ENCODE measurements at regions not wholly inside any gene's neighbourhood (a gene's known extent, or its start where the extent isn't known, plus 50 kb on each side); places are given as distances from the start of the nearest gene placed in this dataset.

DNA sequence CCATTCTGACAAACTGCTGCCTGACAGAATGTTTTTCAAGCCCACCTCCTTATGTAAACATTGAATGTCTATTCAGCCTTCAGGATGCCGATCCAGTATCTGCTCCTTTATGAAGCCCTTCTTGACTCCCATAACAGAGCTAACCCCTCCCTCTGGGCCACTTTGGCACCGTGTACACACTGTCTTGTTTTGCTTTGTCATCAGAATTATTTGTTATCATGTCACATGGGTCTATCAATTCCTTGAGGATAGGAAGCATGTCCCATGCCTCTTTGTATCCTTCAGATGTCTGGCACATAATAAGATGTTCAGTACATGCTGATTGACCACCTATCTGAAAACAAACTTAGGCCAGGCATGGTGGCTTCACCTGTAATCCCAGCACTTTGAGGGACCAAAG lies 92.3 kb downstream of the PRLHR start:
- DNase-seq: no peak
- in situ Hi-C loops (cut with MboI; ENCODE audit: low pct_unique_long_range_greater_than_20kb, low sequenced_read_pairs): no loop called here

DNA sequence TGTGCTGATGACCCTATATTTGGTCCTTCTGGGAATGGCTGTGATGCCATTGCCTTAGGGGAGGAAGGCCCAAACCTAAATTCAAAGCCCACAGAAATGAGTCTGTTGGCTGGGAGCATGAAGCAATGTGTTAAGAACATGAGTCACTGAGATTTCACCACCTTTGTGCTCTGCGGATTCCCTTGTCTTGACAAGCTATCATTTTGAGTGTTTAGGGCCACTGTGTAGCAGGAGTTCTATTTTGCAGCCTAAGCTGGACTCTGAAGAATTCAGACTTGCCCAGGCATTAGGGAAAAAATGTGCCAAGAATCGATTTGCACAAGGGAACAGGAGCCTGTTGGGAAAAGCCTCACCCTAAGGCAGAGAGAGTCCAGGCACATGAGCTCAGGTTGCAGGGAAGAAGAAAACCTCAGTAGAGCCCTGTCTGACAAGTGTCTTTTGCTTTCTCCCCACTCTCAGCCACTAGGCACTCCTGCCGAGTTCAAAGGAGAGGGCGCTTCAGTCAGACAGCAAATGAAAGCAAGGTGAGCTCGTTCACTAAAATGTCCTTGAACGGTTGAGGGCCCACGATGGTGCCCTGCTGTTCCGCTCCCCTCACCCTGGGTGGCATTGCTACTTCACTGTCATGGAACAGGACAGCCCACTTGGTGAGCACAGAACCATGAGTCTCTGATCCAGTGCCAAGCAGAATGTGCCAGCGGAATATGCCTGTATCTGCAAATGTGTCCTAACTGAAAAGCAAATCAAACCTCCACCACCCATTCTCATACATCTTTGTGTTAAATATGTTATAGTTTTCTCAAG lies 93.6 kb downstream of the PRLHR start:
- DNase-seq: no peak
- in situ Hi-C loops (cut with MboI; ENCODE audit: low pct_unique_long_range_greater_than_20kb, low sequenced_read_pairs): no loop called here

- in situ Hi-C loops (cut with MboI; ENCODE audit: low pct_unique_long_range_greater_than_20kb, low sequenced_read_pairs): no loop called here
- no peak for DNase-seq
These were observed 94.3 kb downstream of the PRLHR start for GRCh38 chr10:118501171-118501570.

GRCh38 chr10:118500477-118501104 lies 94.9 kb downstream of the PRLHR start:
- in situ Hi-C loops (cut with MboI; ENCODE audit: low pct_unique_long_range_greater_than_20kb, low sequenced_read_pairs): no loop called here
- DNase-seq: no peak

GRCh38 chr10:118499186-118499585 lies 96.3 kb downstream of the PRLHR start:
- in situ Hi-C loops (cut with MboI; ENCODE audit: low pct_unique_long_range_greater_than_20kb, low sequenced_read_pairs): no loop called here
- no peak for DNase-seq

GRCh38 chr10:118498623-118499022 lies 96.8 kb downstream of the PRLHR start:
- in situ Hi-C loops (cut with MboI; ENCODE audit: low pct_unique_long_range_greater_than_20kb, low sequenced_read_pairs): no loop called here
- DNase-seq: no peak

- in situ Hi-C loops (cut with MboI; ENCODE audit: low pct_unique_long_range_greater_than_20kb, low sequenced_read_pairs): no loop called here
- no peak for DNase-seq
These were observed 98.2 kb downstream of the PRLHR start for GRCh38 chr10:118497227-118497626.

GRCh38 chr10:118496525-118496924 lies 98.9 kb downstream of the PRLHR start:
- in situ Hi-C loops (cut with MboI; ENCODE audit: low pct_unique_long_range_greater_than_20kb, low sequenced_read_pairs): no loop called here
- no peak for DNase-seq

DNA sequence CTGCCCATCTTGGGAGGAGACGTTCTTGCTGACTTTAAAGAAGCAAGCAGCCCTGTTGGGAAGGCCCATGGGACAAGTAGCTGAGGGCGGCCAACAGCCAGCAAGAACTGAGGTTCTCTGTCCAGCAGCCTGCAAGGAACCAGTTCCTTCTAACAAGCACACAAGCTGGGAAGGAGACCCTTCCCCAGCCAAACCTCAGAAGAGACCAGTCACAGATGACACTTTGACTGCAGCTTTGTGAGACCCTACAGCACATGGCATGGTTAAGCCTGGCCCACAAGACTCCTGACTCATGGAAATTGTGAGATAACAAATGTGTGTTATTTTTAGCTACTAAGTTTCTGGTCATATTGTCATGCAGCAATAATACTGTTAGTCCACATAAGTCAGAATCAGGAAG lies 99.9 kb downstream of the PRLHR start:
- DNase-seq: no peak
- in situ Hi-C loops (cut with MboI; ENCODE audit: low pct_unique_long_range_greater_than_20kb, low sequenced_read_pairs): no loop called here

DNA sequence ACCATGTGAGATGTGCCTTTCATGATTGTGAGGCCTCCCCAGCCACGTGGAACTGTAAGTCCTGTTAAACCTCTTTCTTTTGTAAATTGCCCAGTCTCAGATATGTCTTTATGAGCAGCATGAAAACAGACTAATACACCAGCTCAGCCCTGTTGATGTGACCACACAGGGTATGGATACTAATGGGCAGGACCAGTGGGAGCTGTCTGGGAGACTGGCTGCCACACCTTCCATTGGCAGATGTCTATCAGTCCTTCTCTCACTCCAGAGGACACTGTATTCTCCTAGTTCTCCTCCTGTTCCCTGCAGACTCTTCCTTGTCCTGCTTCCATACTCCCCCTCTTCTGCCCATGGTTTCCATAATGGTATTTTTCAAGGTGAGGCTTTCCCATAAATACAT lies 104.4 kb downstream of the PRLHR start:
- in situ Hi-C loops (cut with MboI; ENCODE audit: low pct_unique_long_range_greater_than_20kb, low sequenced_read_pairs): no loop called here
- no peak for DNase-seq

- in situ Hi-C loops (cut with MboI; ENCODE audit: low pct_unique_long_range_greater_than_20kb, low sequenced_read_pairs): no loop called here
- no peak for DNase-seq
These were observed 106.5 kb downstream of the PRLHR start for GRCh38 chr10:118488710-118489497.

- DNase-seq: no peak
- in situ Hi-C loops (cut with MboI; ENCODE audit: low pct_unique_long_range_greater_than_20kb, low sequenced_read_pairs): no loop called here
These were observed 109.8 kb downstream of the PRLHR start for GRCh38 chr10:118485641-118486040.

DNA sequence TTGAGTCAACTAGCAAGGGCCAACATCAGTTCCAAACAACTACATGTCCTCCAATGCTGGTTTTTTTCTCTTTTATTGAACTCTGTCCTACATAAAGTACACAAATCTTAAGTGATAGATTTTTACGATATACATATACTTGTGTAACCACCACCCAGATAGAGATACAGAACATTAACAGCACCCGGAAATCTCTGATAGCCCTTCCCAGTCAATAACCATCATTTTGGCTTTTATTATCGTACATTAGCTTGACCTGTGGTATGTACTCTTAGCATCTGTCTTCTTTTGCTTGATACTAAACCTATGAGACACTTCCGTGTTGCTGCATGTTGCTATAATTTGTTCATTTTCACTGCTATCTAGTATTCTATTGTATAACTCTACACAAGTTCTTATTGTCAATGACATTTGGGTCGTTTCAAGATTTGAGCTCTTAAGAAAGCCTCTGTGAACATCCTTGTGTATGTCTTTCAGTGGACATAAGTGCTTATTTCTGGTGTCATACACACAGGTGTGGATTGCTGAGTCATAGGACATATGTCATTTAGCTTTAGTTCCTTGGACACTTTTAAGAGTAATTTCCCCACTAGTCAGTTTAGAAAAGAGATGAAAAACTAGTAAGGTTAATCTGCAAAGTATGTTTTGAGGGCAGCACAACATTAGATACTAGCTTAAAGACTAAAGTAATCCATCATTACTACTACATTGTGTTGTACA lies 111.1 kb downstream of the PRLHR start:
- DNase-seq: no peak
- in situ Hi-C loops (cut with MboI; ENCODE audit: low pct_unique_long_range_greater_than_20kb, low sequenced_read_pairs): no loop called here

DNA sequence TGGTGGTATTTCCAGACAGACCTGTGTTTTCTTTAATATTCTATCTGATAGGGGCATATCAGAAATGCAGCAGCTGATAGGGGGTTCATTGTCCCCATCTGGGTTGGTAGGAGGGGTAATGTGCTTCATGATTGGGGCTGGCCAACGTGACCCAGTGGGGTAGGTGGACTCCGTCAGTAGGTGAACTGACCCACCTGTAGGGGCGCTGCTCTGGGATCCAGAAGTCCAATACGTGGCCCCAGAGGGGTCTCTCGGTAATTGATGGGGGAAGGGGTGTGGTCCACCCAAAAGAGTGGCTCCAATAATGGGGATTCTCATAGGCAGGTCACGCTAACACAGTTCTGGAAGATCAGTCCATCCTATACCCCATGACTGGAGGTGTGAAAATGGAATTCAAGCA lies 112.0 kb downstream of the PRLHR start:
- no peak for DNase-seq
- in situ Hi-C loops (cut with MboI; ENCODE audit: low pct_unique_long_range_greater_than_20kb, low sequenced_read_pairs): no loop called here

DNA sequence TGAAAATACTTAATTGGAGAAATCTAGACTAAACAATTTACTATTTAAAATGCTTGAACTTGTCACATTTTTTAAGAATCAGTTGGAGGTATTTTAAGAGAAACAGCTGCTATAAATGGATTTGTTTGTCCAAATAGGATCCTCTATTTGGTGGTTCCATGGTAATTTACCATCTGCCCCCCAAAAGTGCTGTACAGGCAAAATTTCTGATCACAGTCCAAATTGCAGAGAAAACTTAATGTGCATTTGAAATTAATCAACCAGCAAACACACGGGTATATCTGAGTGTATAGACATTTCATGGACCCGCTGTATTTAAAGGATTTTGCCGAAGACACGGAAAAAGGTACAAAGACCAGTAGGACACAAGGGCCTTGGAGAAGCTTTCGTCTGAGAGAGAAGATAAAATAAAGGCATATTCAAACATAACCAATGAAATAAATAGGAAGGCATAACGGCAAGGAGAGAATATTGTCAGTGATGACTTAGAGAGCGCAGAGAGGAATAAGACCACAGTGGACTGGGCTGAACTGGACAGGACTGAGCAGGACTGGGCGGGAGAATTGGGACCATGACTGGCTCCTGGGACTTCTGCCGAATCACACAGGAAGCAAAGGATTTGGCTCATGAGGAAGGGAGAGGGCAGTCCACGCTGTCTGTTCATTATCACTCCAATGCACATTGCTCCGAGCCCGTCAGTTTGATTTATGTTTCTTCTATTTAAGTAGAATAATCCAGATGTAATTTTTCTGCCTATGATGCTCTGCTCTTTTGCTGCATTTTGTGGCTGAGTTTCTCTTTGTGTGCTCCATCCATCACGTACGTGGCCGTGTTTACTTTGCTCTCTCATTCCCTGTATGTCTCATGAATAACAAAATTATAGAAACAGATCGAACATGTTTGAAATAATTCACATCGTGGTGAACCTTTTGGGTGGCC lies 112.8 kb downstream of the PRLHR start:
- in situ Hi-C loops (cut with MboI; ENCODE audit: low pct_unique_long_range_greater_than_20kb, low sequenced_read_pairs): no loop called here
- no peak for DNase-seq

GRCh38 chr10:118481871-118482270 lies 113.6 kb downstream of the PRLHR start:
- no peak for DNase-seq
- in situ Hi-C loops (cut with MboI; ENCODE audit: low pct_unique_long_range_greater_than_20kb, low sequenced_read_pairs): no loop called here

DNA sequence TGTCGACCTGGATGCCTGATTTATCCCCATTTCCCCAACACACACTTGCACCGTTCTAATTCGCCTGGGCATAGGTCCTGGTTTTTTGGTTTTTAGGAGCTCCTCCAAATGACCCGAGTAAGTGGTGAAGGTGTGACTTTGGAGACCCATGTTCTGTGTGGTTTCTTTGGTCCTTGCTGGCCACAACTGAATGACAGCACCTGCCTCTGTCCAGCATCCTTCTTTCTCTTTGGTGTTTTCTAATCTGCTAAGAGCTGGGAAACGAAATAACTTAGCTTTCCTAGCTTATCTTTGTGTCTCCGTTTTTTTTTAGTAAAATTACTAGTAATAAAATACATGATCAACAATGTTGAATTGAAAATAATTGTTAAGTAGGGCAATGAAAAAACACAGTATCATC lies 120.2 kb downstream of the PRLHR start:
- no peak for DNase-seq
- in situ Hi-C loops (cut with MboI; ENCODE audit: low pct_unique_long_range_greater_than_20kb, low sequenced_read_pairs): no loop called here

DNA sequence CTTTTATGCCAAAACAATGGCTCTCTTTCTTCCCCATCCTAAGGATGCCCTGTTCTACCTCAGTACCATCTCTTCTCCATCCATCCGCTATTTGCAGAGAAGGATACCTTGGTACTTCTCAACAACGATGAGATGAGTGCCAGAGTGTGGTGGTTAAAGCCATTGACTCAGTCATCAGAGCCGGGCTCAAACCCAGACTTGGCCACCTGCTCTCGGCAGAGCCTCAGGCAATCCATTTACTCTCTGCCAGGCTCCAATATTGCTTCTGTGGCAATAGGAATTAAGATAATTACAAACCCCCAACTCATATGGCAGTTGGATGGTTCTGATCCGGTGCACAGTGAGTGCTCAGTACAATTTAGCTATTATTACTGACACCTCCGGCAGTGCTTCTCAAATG lies 121.3 kb downstream of the PRLHR start:
- in situ Hi-C loops (cut with MboI; ENCODE audit: low pct_unique_long_range_greater_than_20kb, low sequenced_read_pairs): no loop called here
- DNase-seq: no peak

Data from KBM-7 (cell line).